ENCODE measurements at regions not wholly inside any gene's neighbourhood (a gene's known extent, or its start where the extent isn't known, plus 50 kb on each side); places are given as distances from the start of the nearest gene placed in this dataset.

DNA sequence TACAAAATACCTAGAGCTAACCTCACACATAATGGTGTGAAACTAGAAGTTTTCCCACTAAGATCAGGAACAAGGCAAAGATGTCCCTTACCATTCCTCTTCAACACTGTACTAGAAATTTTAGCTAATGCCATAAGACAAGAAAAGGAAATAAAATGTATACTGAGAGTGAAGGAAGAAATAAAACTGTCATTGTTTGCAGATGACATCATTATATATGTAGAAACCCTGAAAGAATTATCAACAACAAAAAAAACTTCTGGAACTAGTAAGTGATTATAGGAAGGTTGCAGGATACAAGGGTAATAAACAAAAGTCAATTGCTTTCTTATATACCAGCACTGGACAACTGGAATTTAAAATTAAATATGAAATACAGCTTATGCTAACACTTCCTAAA is 93.7 kb downstream of the TNFSF11 start:
- TF ChIP-seq, protein P1, sequence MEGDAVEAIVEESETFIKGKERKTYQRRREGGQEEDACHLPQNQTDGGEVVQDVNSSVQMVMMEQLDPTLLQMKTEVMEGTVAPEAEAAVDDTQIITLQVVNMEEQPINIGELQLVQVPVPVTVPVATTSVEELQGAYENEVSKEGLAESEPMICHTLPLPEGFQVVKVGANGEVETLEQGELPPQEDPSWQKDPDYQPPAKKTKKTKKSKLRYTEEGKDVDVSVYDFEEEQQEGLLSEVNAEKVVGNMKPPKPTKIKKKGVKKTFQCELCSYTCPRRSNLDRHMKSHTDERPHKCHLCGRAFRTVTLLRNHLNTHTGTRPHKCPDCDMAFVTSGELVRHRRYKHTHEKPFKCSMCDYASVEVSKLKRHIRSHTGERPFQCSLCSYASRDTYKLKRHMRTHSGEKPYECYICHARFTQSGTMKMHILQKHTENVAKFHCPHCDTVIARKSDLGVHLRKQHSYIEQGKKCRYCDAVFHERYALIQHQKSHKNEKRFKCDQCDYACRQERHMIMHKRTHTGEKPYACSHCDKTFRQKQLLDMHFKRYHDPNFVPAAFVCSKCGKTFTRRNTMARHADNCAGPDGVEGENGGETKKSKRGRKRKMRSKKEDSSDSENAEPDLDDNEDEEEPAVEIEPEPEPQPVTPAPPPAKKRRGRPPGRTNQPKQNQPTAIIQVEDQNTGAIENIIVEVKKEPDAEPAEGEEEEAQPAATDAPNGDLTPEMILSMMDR (IDR thresholded peaks at IDR 0.05; ENCODE audit: low read depth, low read length): no peak
- TF ChIP-seq EZH2phosphoT487 (IDR thresholded peaks at IDR 0.05; ENCODE audit: low read depth): no peak
